Ovary (tissue), 3 donors: ENCODE measurements at regions not wholly inside any gene's neighbourhood (a gene's known extent, or its start where the extent isn't known, plus 50 kb on each side); places are given as distances from the start of the nearest gene placed in this dataset.

Experiments
- CTCF ChIP-seq, 3 donors: fragments of 450-650 bp in 2 of 3; fragments of 200-600 bp in 1 of 3; IDR thresholded peaks; one replicate each; pipeline versions ENCODE4 v1.5.1 to v1.8.0; 2016 to 2022; ENCODE audit warnings: antibody characterized with exemption in 3 of 3, mild to moderate bottlenecking in 1 of 3
- EP300 ChIP-seq: sonication (generic); formaldehyde crosslinking; IDR thresholded peaks from one replicate; pipeline ENCODE4 v1.6.1; 2017; ENCODE audit warnings: antibody characterized with exemption
- POLR2A ChIP-seq: fragments of 450-650 bp; IDR thresholded peaks from one replicate; pipeline ENCODE4 v1.6.1; 2017; ENCODE audit warnings: antibody characterized with exemption, mild to moderate bottlenecking, moderate library complexity
- donor health status: DM: no; HTN: no; CAD: no.

DNA sequence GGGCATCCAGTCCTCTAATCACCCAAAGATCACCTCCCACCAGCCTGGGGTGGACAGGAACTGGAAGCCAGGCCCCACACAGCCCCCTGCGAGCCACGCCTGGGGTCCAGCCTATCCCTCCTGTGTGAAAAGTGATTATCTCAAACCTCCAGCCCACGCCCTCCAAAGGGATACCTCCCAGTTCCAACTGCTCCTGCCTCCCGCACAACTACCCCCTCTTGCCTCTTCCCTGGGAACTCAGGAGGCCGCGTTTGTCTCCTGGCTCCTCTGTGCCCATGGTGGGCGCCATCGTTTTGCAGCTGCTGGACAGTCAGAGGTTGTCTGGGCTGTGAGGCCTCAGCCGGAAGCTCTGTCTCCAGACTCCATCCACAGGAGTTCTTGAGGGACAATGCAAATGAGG, 305.9 kb downstream of the AJAP1 start:
- TF ChIP-seq CTCF (IDR thresholded peaks at IDR 0.05) (no peak), EP300 (no peak), POLR2A (no peak)
